ENCODE measurements at regions not wholly inside any gene's neighbourhood (a gene's known extent, or its start where the extent isn't known, plus 50 kb on each side); places are given as distances from the start of the nearest gene placed in this dataset.

DNA sequence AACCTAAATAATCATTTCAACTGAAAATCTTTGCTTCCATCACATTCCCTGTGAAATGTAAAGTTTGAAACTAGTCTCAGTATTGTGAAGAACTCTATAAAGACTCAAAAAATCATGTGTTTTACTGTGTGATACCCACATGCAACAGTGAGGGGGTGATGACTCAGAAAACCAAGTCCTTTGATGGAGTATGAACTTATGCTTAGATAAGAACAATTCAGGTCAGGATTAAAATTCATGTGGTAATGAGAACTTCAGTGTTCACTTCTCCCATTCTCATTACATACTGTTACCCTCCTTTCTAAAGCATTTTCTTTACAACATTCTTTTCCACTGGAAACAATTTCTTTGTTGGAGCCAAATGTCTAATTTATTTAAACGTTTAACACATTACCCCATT, 360.2 kb downstream of the FSIP2 start:
- no peaks in the 10 kb centered on the region for H3K9me3 ChIP-seq (ENCODE audit: control insufficient read depth, insufficient read depth, low read depth, low read length)
- no peaks in the 10 kb centered on the region for H3K4me1 ChIP-seq (ENCODE audit: control insufficient read depth, insufficient read depth, low read length)
- no peak overlapping the region for H3K4me3 ChIP-seq (ENCODE audit: low read depth in 2 of 2, low read length in 2 of 2)
- in situ Hi-C loops (cut with HindIII; ENCODE audit: low pct_unique_long_range_greater_than_20kb, low sequenced_read_pairs), result no loop called here
- H3K27me3 ChIP-seq (ENCODE audit: control insufficient read depth, insufficient read depth, low read length), result no peaks in the 10 kb centered on the region
- no peak for DNase-seq (ENCODE audit: low read depth, low spot score)
- intact Hi-C loops (cut with micrococcal nuclease; ENCODE audit: unreplicated experiment), result no loop called here
- no TSS peak for BruUV-seq (replicated peaks)
- ATAC-seq, result no peak
- no peaks in the 10 kb centered on the region for H3K36me3 ChIP-seq (ENCODE audit: control insufficient read depth, insufficient read depth, low read length)
- TF ChIP-seq TCF7L2 (IDR thresholded peaks at IDR 0.05; ENCODE audit: low read depth, low read length) (no peak), SIN3A (IDR thresholded peaks at IDR 0.05; ENCODE audit: borderline replicate concordance, insufficient read depth, low read depth, low read length) (no peak), POLR2AphosphoS5 (IDR thresholded peaks at IDR 0.05; ENCODE audit: low read depth, low read length) (no peak)
- TF ChIP-seq, protein P1, sequence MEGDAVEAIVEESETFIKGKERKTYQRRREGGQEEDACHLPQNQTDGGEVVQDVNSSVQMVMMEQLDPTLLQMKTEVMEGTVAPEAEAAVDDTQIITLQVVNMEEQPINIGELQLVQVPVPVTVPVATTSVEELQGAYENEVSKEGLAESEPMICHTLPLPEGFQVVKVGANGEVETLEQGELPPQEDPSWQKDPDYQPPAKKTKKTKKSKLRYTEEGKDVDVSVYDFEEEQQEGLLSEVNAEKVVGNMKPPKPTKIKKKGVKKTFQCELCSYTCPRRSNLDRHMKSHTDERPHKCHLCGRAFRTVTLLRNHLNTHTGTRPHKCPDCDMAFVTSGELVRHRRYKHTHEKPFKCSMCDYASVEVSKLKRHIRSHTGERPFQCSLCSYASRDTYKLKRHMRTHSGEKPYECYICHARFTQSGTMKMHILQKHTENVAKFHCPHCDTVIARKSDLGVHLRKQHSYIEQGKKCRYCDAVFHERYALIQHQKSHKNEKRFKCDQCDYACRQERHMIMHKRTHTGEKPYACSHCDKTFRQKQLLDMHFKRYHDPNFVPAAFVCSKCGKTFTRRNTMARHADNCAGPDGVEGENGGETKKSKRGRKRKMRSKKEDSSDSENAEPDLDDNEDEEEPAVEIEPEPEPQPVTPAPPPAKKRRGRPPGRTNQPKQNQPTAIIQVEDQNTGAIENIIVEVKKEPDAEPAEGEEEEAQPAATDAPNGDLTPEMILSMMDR (IDR thresholded peaks at IDR 0.05), result no peak
- TF ChIP-seq, protein P2, sequence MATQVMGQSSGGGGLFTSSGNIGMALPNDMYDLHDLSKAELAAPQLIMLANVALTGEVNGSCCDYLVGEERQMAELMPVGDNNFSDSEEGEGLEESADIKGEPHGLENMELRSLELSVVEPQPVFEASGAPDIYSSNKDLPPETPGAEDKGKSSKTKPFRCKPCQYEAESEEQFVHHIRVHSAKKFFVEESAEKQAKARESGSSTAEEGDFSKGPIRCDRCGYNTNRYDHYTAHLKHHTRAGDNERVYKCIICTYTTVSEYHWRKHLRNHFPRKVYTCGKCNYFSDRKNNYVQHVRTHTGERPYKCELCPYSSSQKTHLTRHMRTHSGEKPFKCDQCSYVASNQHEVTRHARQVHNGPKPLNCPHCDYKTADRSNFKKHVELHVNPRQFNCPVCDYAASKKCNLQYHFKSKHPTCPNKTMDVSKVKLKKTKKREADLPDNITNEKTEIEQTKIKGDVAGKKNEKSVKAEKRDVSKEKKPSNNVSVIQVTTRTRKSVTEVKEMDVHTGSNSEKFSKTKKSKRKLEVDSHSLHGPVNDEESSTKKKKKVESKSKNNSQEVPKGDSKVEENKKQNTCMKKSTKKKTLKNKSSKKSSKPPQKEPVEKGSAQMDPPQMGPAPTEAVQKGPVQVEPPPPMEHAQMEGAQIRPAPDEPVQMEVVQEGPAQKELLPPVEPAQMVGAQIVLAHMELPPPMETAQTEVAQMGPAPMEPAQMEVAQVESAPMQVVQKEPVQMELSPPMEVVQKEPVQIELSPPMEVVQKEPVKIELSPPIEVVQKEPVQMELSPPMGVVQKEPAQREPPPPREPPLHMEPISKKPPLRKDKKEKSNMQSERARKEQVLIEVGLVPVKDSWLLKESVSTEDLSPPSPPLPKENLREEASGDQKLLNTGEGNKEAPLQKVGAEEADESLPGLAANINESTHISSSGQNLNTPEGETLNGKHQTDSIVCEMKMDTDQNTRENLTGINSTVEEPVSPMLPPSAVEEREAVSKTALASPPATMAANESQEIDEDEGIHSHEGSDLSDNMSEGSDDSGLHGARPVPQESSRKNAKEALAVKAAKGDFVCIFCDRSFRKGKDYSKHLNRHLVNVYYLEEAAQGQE (IDR thresholded peaks at IDR 0.05; ENCODE audit: insufficient read depth in 1 of 2, low read depth in 2 of 2, low read length in 1 of 2), result no peak
- H3K27ac ChIP-seq (ENCODE audit: low read length), result no peak overlapping the region
- ChIA-PET CTCF (no interaction called here), POLR2A (no interaction called here)

DNA sequence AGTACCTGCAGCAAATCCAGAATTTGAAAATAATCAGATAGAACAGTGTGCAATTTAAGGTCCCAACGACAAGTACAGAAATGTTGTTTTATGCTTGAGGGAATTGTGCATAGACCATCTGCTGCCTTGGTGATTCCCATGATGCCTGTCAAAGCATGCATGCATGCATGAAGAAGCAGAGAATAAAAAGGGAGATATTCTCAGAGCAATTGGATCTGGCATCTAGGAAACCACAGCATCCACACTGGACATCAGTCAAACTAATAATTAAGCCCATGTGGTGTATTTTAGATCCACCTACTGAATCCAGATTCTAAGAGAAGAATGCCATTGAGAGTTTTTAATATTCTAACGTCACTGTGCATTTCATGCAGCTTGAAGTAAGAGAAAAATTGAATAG, 361.2 kb downstream of the FSIP2 start:
- Histone ChIP-seq H3K4me3 (ENCODE audit: low read depth in 2 of 2, low read length in 2 of 2) (no peak overlapping the region), H3K27ac (ENCODE audit: low read length) (no peak overlapping the region), H3K27me3 (ENCODE audit: control insufficient read depth, insufficient read depth, low read length) (no peaks in the 10 kb centered on the region), H3K36me3 (ENCODE audit: control insufficient read depth, insufficient read depth, low read length) (no peaks in the 10 kb centered on the region), H3K4me1 (ENCODE audit: control insufficient read depth, insufficient read depth, low read length) (no peaks in the 10 kb centered on the region), H3K9me3 (ENCODE audit: control insufficient read depth, insufficient read depth, low read depth, low read length) (no peaks in the 10 kb centered on the region)
- CTCF ChIA-PET, result no interaction called here
- intact Hi-C loops (cut with micrococcal nuclease; ENCODE audit: unreplicated experiment) (no loop called here), in situ Hi-C loops (cut with HindIII; ENCODE audit: low pct_unique_long_range_greater_than_20kb, low sequenced_read_pairs) (no loop called here)
- POLR2A ChIA-PET, result no interaction called here
- no TSS peak for BruUV-seq (replicated peaks)
- DNase-seq (ENCODE audit: low read depth, low spot score), result no peak
- TF ChIP-seq, protein P2 (IDR thresholded peaks at IDR 0.05; ENCODE audit: insufficient read depth in 1 of 2, low read depth in 2 of 2, low read length in 1 of 2), result no peak
- TF ChIP-seq TCF7L2 (IDR thresholded peaks at IDR 0.05; ENCODE audit: low read depth, low read length), result no peak
- no peak for TF ChIP-seq SIN3A (IDR thresholded peaks at IDR 0.05; ENCODE audit: borderline replicate concordance, insufficient read depth, low read depth, low read length)
- TF ChIP-seq POLR2AphosphoS5 (IDR thresholded peaks at IDR 0.05; ENCODE audit: low read depth, low read length), result no peak
- TF ChIP-seq, protein P1 (IDR thresholded peaks at IDR 0.05), result no peak
- ATAC-seq, result no peak

Measured in Panc1 (cell line).